WTC11 (cell line): ENCODE measurements at regions not wholly inside any gene's neighbourhood (a gene's known extent, or its start where the extent isn't known, plus 50 kb on each side); places are given as distances from the start of the nearest gene placed in this dataset.

Experiments
- ATAC-seq: fragments of 200-7000 bp; cut with Tn5 transposase; 2 replicates; pipeline ENCODE4 v1.10.0; 2021; ENCODE audit warnings: mild to moderate bottlenecking, moderate library complexity
- CTCF ChIA-PET: fragments of 300-600 bp; sonication (Branson Sonifier 250); formaldehyde crosslinking; loops from one replicate; lab custom pipeline; 2021; ENCODE audit warnings: antibody characterized with exemption; lab: Charles Lee
- POLR2A ChIA-PET: fragments of 350-600 bp; sonication (Branson Sonifier 250); formaldehyde crosslinking; loops from one replicate; lab custom pipeline; 2021; ENCODE audit warnings: antibody characterized with exemption; lab: Charles Lee
- DNase-seq: peaks from one replicate; pipeline ENCODE4 v3.0.0; 2021; ENCODE audit warnings: low spot score
- H3K27ac Mint-ChIP-seq: 2 replicates; pipeline ENCODE4 v1.8.0; 2021; ENCODE audit warnings: mixed read lengths
- H3K27me3 Mint-ChIP-seq: 2 replicates; pipeline ENCODE4 v1.8.0; 2021; ENCODE audit warnings: low read depth, mild to moderate bottlenecking, moderate library complexity, mixed read lengths
- H3K36me3 Mint-ChIP-seq: 2 replicates; pipeline ENCODE4 v1.8.0; 2021; ENCODE audit warnings: mixed read lengths
- H3K4me1 Mint-ChIP-seq: 2 replicates; pipeline ENCODE4 v1.8.0; 2022; ENCODE audit warnings: mixed read lengths
- H3K4me3 Mint-ChIP-seq: 2 replicates; pipeline ENCODE4 v1.8.0; 2021; ENCODE audit warnings: mild to moderate bottlenecking, moderate library complexity, mixed read lengths
- H3K9me3 Mint-ChIP-seq: 2 replicates; pipeline ENCODE4 v1.8.0; 2021; ENCODE audit warnings: mixed read lengths
- EMX1 ChIP-seq: fragments of 250-450 bp; sonication (Bioruptor Pico); IDR thresholded peaks from 2 replicates; pipeline ENCODE4 v1.8.0; 2021; ENCODE audit warnings: mild to moderate bottlenecking
- FOXP4 ChIP-seq: sonication (generic); formaldehyde crosslinking; IDR thresholded peaks from 2 replicates; pipeline ENCODE4 v1.8.0; 2022; ENCODE audit warnings: mild to moderate bottlenecking, missing genetic modification reagents
- IRF2 ChIP-seq: sonication (generic); formaldehyde crosslinking; IDR thresholded peaks from 2 replicates; pipeline ENCODE4 v1.8.0; 2022; ENCODE audit warnings: low read depth, missing genetic modification reagents, borderline replicate concordance
- NR3C1 ChIP-seq: sonication (generic); formaldehyde crosslinking; conservative IDR thresholded peaks from 2 replicates; pipeline ENCODE4 v1.8.1; 2023; ENCODE audit warnings: low read depth, mild to moderate bottlenecking, missing genetic modification reagents
- OVOL2 ChIP-seq: fragments of 250-450 bp; sonication (Bioruptor Pico); IDR thresholded peaks from 2 replicates; pipeline ENCODE4 v1.9.0; 2021; ENCODE audit warnings: mild to moderate bottlenecking, borderline replicate concordance
- SMAD3 ChIP-seq: sonication (generic); formaldehyde crosslinking; IDR thresholded peaks from 2 replicates; pipeline ENCODE4 v1.8.0; 2022; ENCODE audit warnings: missing genetic modification reagents, mild to moderate bottlenecking, borderline replicate concordance
- SMAD4 ChIP-seq: sonication (generic); formaldehyde crosslinking; IDR thresholded peaks from 2 replicates; pipeline ENCODE4 v1.8.0; 2022; ENCODE audit warnings: mild to moderate bottlenecking, missing genetic modification reagents
- TCF7 ChIP-seq: sonication (generic); formaldehyde crosslinking; IDR thresholded peaks from 2 replicates; pipeline ENCODE4 v1.8.0; 2022; ENCODE audit warnings: mild to moderate bottlenecking, low read depth, missing genetic modification reagents, moderate library complexity
- TEAD4 ChIP-seq: sonication (generic); formaldehyde crosslinking; IDR thresholded peaks from 2 replicates; pipeline ENCODE4 v1.8.0; 2022; ENCODE audit warnings: mild to moderate bottlenecking, missing genetic modification reagents
- ZBTB21 ChIP-seq: sonication (generic); formaldehyde crosslinking; IDR thresholded peaks from 2 replicates; pipeline ENCODE4 v1.8.1; 2023; ENCODE audit warnings: mild to moderate bottlenecking, missing genetic modification reagents, borderline replicate concordance
- ZNF121 ChIP-seq: sonication (generic); formaldehyde crosslinking; IDR thresholded peaks from 2 replicates; pipeline ENCODE4 v1.8.0; 2023; ENCODE audit warnings: missing genetic modification reagents
- ZNF317 ChIP-seq: sonication (generic); formaldehyde crosslinking; IDR thresholded peaks from 2 replicates; pipeline ENCODE4 v1.8.1; 2023; ENCODE audit warnings: low read depth, mild to moderate bottlenecking, moderate library complexity, missing genetic modification reagents, borderline replicate concordance
- ZSCAN18 ChIP-seq: fragments of 250-450 bp; sonication (Bioruptor Pico); IDR thresholded peaks from 2 replicates; pipeline ENCODE4 v2.1.2; 2022; ENCODE audit warnings: mild to moderate bottlenecking, moderate library complexity
- TF ChIP-seq, protein P1 (sequence below): fragments of 200-600 bp; IDR thresholded peaks from 2 replicates; pipeline ENCODE4 v1.8.0; 2022; ENCODE audit warnings: antibody characterized with exemption
- TF ChIP-seq, protein P2 (sequence below): fragments of 250-450 bp; sonication (Bioruptor Pico); IDR thresholded peaks from 2 replicates; pipeline ENCODE4 v1.9.0; 2021; ENCODE audit warnings: mild to moderate bottlenecking
- TF ChIP-seq, protein P3 (sequence below): fragments of 250-450 bp; sonication (Bioruptor Pico); IDR thresholded peaks from 2 replicates; pipeline ENCODE4 v1.9.0; 2021; ENCODE audit warnings: mild to moderate bottlenecking, borderline replicate concordance

DNA sequence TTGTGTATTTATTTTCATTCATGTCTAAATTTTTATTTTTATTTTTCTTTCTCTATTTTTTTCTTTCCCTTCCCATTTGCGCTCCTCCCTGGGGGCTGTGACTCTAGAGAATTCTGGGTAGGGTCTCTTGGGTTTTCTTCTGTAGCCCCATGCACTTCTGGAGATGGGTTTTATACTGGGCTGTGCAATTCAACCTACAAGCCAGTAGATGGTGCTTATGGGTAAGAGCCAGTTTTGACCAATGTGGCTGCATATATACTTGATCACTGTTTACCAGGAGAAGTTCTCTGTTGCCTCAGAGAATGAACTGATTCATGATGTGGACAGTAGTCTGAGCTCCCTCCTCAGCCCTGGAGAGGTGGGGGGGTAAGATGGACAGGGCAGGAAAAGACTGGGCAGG, 614.6 kb downstream of the PCDH19 start:
- no peaks in the 10 kb centered on the region for H3K4me1 Mint-ChIP-seq
- ChIA-PET CTCF (no interaction called here), POLR2A (no interaction called here)
- no peaks in the 10 kb centered on the region for H3K27me3 Mint-ChIP-seq
- DNase-seq (no peak), ATAC-seq (no peak)
- peaks cover 22% of the 10 kb centered on the region for H3K36me3 Mint-ChIP-seq
- no peak overlapping the region for H3K27ac Mint-ChIP-seq
- H3K9me3 Mint-ChIP-seq, result peaks cover 38% of the 10 kb centered on the region
- TF ChIP-seq EMX1 (CRISPR knock-in tag) (no peak), SMAD4 (CRISPR knock-in tag) (no peak), OVOL2 (CRISPR knock-in tag) (no peak), ZNF317 (no peak), NR3C1 (CRISPR knock-in tag) (no peak), IRF2 (CRISPR knock-in tag) (no peak), FOXP4 (CRISPR knock-in tag) (no peak), TCF7 (no peak), TEAD4 (CRISPR knock-in tag) (no peak), ZBTB21 (CRISPR knock-in tag) (no peak), ZSCAN18 (CRISPR knock-in tag) (no peak), ZNF121 (CRISPR knock-in tag) (no peak)
- TF ChIP-seq, protein P1, sequence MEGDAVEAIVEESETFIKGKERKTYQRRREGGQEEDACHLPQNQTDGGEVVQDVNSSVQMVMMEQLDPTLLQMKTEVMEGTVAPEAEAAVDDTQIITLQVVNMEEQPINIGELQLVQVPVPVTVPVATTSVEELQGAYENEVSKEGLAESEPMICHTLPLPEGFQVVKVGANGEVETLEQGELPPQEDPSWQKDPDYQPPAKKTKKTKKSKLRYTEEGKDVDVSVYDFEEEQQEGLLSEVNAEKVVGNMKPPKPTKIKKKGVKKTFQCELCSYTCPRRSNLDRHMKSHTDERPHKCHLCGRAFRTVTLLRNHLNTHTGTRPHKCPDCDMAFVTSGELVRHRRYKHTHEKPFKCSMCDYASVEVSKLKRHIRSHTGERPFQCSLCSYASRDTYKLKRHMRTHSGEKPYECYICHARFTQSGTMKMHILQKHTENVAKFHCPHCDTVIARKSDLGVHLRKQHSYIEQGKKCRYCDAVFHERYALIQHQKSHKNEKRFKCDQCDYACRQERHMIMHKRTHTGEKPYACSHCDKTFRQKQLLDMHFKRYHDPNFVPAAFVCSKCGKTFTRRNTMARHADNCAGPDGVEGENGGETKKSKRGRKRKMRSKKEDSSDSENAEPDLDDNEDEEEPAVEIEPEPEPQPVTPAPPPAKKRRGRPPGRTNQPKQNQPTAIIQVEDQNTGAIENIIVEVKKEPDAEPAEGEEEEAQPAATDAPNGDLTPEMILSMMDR, result no peak
- TF ChIP-seq, protein P2, sequence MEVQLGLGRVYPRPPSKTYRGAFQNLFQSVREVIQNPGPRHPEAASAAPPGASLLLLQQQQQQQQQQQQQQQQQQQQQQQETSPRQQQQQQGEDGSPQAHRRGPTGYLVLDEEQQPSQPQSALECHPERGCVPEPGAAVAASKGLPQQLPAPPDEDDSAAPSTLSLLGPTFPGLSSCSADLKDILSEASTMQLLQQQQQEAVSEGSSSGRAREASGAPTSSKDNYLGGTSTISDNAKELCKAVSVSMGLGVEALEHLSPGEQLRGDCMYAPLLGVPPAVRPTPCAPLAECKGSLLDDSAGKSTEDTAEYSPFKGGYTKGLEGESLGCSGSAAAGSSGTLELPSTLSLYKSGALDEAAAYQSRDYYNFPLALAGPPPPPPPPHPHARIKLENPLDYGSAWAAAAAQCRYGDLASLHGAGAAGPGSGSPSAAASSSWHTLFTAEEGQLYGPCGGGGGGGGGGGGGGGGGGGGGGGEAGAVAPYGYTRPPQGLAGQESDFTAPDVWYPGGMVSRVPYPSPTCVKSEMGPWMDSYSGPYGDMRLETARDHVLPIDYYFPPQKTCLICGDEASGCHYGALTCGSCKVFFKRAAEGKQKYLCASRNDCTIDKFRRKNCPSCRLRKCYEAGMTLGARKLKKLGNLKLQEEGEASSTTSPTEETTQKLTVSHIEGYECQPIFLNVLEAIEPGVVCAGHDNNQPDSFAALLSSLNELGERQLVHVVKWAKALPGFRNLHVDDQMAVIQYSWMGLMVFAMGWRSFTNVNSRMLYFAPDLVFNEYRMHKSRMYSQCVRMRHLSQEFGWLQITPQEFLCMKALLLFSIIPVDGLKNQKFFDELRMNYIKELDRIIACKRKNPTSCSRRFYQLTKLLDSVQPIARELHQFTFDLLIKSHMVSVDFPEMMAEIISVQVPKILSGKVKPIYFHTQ (CRISPR knock-in tag), result no peak
- H3K4me3 Mint-ChIP-seq, result no peak overlapping the region

GRCh38 chrX:99782516-99783040, 627.5 kb downstream of the PCDH19 start:
- Mint-ChIP-seq H3K4me1 (no peaks in the 10 kb centered on the region), H3K36me3 (no peaks in the 10 kb centered on the region), H3K27ac (no peak overlapping the region), H3K27me3 (no peaks in the 10 kb centered on the region), H3K4me3 (no peak overlapping the region), H3K9me3 (peaks cover 5% of the 10 kb centered on the region)
- CTCF ChIA-PET, result no interaction called here
- no peak for DNase-seq
- POLR2A ChIA-PET, result no interaction called here
- ATAC-seq, result no peak
- TF ChIP-seq ZNF317, result no peak
- TF ChIP-seq, protein P3, sequence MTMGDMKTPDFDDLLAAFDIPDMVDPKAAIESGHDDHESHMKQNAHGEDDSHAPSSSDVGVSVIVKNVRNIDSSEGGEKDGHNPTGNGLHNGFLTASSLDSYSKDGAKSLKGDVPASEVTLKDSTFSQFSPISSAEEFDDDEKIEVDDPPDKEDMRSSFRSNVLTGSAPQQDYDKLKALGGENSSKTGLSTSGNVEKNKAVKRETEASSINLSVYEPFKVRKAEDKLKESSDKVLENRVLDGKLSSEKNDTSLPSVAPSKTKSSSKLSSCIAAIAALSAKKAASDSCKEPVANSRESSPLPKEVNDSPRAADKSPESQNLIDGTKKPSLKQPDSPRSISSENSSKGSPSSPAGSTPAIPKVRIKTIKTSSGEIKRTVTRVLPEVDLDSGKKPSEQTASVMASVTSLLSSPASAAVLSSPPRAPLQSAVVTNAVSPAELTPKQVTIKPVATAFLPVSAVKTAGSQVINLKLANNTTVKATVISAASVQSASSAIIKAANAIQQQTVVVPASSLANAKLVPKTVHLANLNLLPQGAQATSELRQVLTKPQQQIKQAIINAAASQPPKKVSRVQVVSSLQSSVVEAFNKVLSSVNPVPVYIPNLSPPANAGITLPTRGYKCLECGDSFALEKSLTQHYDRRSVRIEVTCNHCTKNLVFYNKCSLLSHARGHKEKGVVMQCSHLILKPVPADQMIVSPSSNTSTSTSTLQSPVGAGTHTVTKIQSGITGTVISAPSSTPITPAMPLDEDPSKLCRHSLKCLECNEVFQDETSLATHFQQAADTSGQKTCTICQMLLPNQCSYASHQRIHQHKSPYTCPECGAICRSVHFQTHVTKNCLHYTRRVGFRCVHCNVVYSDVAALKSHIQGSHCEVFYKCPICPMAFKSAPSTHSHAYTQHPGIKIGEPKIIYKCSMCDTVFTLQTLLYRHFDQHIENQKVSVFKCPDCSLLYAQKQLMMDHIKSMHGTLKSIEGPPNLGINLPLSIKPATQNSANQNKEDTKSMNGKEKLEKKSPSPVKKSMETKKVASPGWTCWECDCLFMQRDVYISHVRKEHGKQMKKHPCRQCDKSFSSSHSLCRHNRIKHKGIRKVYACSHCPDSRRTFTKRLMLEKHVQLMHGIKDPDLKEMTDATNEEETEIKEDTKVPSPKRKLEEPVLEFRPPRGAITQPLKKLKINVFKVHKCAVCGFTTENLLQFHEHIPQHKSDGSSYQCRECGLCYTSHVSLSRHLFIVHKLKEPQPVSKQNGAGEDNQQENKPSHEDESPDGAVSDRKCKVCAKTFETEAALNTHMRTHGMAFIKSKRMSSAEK (CRISPR knock-in tag), result no peak
- TF ChIP-seq SMAD3 (CRISPR knock-in tag), result no peak
- TF ChIP-seq, protein P2 (CRISPR knock-in tag), result no peak
- no peak for TF ChIP-seq FOXP4 (CRISPR knock-in tag)
- no peak for TF ChIP-seq EMX1 (CRISPR knock-in tag)
